Esophagus muscularis mucosa (tissue), 3 donors: ENCODE measurements at regions not wholly inside any gene's neighbourhood (a gene's known extent, or its start where the extent isn't known, plus 50 kb on each side); places are given as distances from the start of the nearest gene placed in this dataset.

Source experiments
- CTCF ChIP-seq, 3 experiments: fragments of 200-600 bp in 2 of 3; fragments of 450-650 bp in 1 of 3; sonication (generic) in 2 of 3; IDR thresholded peaks; one replicate each; pipeline ENCODE4 v1.5.1; 2017 to 2019; ENCODE audit warnings: antibody characterized with exemption in 3 of 3, mild to moderate bottlenecking in 2 of 3, moderate library complexity in 1 of 3
- POLR2A ChIP-seq: fragments of 450-650 bp; IDR thresholded peaks from one replicate; pipeline ENCODE4 v1.6.1; 2017; ENCODE audit warnings: antibody characterized with exemption, moderate library complexity, mild to moderate bottlenecking, low read depth

GRCh38 chr22:47335460-47335859 lies 573.0 kb downstream of the TBC1D22A start:
- TF ChIP-seq POLR2A = no peak
- TF ChIP-seq CTCF (IDR thresholded peaks at IDR 0.05) = no peak
